Lung microvascular endothelial cell (primary cell): ENCODE measurements at regions not wholly inside any gene's neighbourhood (a gene's known extent, or its start where the extent isn't known, plus 50 kb on each side); places are given as distances from the start of the nearest gene placed in this dataset.
"Not testable (repeated sequence)": the region's sequence is repeated elsewhere in the genome, so short reads cannot be mapped to it uniquely, and the experiment has no call there.

Experiments
- DNase-seq, 2 donors: peaks; one replicate each; pipeline versions ENCODE4 v3.0.0 to v3.0.0-alpha.2; 2010; ENCODE audit warnings: low read depth in 2 of 2

- DNase-seq = not testable (repeated sequence)
Measured at GRCh38 chr1:146883190-146883589, 54.9 kb upstream of the NBPF12 start.

DNA sequence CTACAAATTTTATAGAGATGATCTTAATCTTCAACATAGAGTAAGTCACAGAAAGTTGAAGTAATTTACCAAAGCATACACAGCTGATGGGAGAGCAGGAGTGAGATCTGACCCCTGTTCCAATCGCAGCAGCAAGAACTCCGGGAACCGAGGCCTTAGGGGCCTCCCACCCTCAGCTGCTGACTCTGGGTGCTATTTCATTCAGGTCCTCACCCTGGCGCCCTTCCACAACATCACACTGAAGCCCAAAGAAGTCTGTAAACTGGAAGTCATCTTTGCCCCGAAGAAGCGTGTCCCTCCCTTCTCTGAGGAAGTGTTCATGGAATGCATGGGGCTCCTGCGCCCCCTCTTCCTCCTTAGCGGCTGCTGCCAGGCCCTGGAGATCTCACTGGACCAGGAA, 57.0 kb upstream of the NBPF12 start:
- not testable (repeated sequence) for DNase-seq

- DNase-seq = not testable (repeated sequence)
Measured at GRCh38 chr1:146863799-146864319, 74.3 kb upstream of the NBPF12 start.

- DNase-seq = not testable (repeated sequence)
Measured at GRCh38 chr1:146853147-146853546, 85.0 kb upstream of the NBPF12 start.

GRCh38 chr1:146850352-146850889, 87.7 kb upstream of the NBPF12 start:
- not testable (repeated sequence) for DNase-seq

DNA sequence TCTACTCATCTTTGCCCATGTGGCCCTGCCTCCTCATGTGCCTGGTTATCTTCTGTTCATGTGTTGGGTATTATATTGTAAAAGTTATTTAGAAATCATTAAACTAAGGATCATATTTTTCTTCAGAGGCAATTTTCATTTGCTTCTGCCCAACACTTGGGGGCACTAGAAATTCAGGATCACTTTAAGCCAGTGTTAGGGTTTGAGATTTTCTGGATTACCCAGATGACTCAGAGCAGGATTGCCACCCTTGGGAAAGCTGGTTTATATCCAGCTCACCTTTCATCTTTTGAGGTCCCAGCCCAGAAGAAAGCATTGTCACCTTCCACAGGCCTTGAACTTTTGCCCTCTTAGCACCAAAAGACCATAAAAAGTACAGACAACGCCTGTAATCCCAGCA, 99.4 kb upstream of the NBPF12 start:
- DNase-seq = not testable (repeated sequence)

- DNase-seq = not testable (repeated sequence)
Measured at GRCh38 chr1:146826957-146827356, 111.2 kb upstream of the NBPF12 start.

- DNase-seq = not testable (repeated sequence)
Measured at GRCh38 chr1:146794236-146794635, 143.9 kb upstream of the NBPF12 start.

DNA sequence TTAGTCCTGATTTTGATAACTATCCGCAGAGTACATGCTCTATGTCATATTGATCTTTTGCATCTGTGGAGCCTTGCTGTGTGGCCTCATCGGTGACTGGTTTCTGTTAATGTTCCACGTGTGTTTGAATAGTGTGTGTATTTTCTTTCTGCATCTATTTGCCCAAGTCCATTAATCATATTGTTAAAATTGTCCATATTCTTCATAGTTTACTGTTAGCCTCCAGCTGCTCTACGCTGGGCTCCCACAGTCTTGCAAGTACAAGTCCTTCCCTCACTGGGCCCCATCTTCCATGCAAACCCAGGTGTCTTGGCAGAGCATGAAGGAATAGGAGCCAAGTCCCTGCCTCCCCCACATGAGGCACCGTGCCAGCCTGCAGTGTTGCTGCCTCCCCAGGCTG, 145.4 kb upstream of the NBPF12 start:
- not testable (repeated sequence) for DNase-seq

DNA sequence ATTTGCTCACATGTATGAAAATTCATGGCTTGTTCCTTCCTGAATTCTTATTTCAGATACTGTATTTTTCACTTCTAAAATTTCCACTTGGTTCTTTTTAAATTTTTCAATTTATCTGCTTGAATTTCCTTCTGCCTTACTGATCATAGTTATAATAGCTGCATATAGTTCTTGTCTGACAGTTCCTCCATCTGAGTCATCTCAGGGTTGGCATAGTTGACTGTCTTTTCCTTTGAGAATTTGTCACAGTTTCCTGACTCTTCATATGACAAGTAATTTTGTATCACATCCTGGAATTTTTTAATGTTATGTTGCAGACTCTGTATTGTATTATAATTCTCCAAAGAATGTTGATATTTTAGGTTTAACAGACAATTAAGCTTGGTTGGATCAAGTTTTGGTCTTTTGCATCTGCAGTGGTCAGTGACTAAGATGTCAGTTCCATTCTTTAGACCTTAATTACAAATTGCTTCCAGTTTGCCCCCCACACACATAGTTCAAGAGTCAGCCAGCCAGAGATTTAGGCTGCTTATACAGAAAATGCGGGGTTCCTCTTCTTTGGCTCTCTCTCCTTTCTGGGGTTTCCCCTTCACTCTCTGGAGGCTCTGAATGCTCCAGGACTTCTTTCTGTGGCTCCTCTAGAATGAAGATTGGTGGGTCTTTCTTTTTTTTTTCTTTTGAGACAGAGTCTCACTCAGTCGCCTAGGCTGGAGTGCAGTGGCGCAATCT, 153.7 kb upstream of the NBPF12 start:
- not testable (repeated sequence) for DNase-seq

DNA sequence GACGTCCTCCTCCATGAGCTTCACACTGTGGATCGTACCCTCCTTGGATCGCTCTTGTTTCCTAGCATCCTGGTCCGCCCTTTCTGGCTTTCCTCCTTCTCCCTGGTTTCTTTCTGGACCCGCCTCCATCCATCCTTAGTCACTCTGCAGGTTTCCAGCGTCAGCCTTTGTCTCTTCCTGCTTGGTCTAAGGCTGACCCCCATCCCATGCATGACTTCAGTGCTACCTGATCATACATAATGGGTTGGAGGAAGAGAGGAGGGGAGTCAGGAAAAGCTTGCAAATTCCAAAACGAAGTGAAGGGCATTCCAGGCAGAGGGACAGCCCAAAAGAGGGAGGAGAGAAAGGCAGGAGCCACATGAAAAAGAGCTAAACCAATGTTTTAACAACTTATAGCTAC, 156.9 kb upstream of the NBPF12 start:
- DNase-seq = not testable (repeated sequence)

- DNase-seq = peak; percentile 32 to 85
Measured at GRCh38 chr1:146777826-146778602, 160.1 kb upstream of the NBPF12 start.

GRCh38 chr1:146774988-146775387, 163.1 kb upstream of the NBPF12 start:
- DNase-seq = not testable (repeated sequence)

GRCh38 chr1:146774271-146774670, 163.9 kb upstream of the NBPF12 start:
- not testable (repeated sequence) for DNase-seq

DNA sequence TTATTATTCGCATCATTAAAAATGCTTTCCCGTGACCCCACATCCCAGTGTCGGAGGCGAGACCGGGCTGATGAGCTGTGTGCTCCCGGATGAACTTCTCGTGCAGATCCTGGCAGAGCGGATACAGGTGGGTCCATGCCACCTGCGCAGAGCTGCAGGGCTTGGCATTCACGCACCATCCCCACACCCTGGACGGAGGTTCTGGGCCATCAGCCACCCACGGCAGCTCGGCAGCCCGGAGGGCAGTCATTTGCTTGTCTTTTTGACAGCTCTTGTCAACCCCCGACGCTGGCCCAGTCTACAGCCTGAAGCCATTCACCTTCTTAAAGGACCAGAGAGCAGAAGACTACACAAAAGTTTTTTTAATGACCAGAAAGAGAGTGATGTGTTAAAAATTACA, 166.7 kb upstream of the NBPF12 start:
- not testable (repeated sequence) for DNase-seq

DNA sequence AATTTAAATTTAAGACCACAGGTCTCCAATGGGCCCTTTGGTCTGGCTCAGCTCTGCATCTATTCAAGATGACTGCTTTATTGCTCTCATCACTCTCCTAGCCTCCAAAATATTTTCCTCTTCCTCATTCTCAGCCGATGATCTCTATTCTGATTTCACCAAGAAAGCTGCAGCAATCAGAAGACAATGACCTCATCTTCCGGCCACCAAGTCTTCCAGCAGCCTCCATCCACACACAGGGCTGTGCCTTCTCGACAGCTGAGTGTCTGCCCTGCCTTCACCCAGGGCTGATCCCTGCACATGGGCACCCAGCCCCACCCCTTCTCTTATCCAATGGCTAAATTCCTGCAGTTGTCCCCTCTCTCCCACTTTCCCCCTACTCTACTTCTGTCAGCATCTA, 167.1 kb upstream of the NBPF12 start:
- not testable (repeated sequence) for DNase-seq

DNA sequence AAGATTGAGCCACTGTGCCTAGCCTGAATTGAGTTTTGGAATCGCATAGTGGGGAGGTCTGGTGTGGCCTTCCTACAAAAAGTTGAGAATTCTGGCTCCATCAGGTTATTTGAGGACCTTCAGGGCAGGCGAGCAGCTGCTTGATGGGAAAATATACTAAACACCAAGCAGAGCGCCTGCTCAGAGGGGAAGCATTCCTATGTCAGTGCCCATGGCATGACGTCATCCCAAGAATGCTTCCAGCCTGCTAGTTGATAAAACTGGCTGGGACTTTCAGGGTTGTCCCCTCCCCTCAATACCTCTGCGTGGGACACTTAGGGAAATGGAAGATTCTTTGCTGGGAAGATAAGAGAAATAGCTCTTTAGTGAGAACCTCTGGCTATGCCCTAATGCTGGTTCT, 174.9 kb upstream of the NBPF12 start:
- DNase-seq = not testable (repeated sequence)

- DNase-seq = not testable (repeated sequence)
Measured at GRCh38 chr1:146756858-146757257, 181.3 kb upstream of the NBPF12 start.

GRCh38 chr1:146748686-146749085, 189.4 kb upstream of the NBPF12 start:
- not testable (repeated sequence) for DNase-seq

DNA sequence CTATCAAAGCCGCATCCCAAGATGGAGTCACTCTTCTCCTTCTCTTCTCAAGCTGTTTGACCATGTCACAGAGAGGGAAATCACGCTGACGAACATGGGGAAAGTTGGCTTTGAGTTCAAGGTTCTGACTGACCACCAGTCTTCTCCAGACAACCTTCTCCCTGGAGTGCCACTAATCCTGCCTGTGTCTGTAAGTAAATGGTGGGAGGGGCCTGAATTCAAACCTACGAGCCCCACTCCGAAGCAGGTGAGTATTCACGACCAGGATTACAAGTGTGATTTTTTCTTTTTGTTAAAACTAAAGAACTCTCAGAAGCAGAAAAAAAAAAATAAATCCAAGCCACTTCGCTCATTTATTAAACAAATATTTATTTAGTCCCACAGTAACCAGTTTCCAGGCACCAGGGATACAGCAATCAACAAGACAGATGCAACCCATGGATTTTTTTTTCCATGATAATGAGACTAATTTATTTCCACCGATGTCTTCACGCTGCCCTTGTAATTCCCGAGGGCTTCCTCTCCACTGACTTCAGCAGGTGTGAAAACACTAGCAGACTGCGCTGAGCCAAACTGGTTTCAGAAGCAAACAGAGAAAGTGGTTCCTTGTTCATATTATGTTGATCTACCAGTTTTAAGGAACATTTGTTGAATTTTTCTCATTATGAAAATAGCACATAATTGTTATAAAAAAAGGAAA, 206.0 kb upstream of the NBPF12 start:
- DNase-seq = not testable (repeated sequence)

- not testable (repeated sequence) for DNase-seq
Measured at GRCh38 chr1:146729642-146730344, 208.3 kb upstream of the NBPF12 start.
